GM12875 (cell line): ENCODE measurements at regions not wholly inside any gene's neighbourhood (a gene's known extent, or its start where the extent isn't known, plus 50 kb on each side); places are given as distances from the start of the nearest gene placed in this dataset.
"Not testable (repeated sequence)": the region's sequence is repeated elsewhere in the genome, so short reads cannot be mapped to it uniquely, and the experiment has no call there.

Experiments
- H3K4me3 ChIP-seq: one replicate; pipeline ENCODE4 v1.5.1; 2011; ENCODE audit warnings: low read depth, low read length, control low read depth
- TF ChIP-seq, protein P1 (sequence below): IDR thresholded peaks from 2 replicates; pipeline ENCODE4 v1.5.1; 2011; ENCODE audit warnings: low read depth, mild to moderate bottlenecking, control low read depth, inconsistent platforms, low read length, moderate library complexity, borderline replicate concordance; ENCODE audit not compliant: insufficient read depth

GRCh38 chr20:51945881-51946280 is 143.6 kb upstream of the SALL4 start:
- H3K4me3 ChIP-seq, result no peak overlapping the region
- TF ChIP-seq, protein P1, sequence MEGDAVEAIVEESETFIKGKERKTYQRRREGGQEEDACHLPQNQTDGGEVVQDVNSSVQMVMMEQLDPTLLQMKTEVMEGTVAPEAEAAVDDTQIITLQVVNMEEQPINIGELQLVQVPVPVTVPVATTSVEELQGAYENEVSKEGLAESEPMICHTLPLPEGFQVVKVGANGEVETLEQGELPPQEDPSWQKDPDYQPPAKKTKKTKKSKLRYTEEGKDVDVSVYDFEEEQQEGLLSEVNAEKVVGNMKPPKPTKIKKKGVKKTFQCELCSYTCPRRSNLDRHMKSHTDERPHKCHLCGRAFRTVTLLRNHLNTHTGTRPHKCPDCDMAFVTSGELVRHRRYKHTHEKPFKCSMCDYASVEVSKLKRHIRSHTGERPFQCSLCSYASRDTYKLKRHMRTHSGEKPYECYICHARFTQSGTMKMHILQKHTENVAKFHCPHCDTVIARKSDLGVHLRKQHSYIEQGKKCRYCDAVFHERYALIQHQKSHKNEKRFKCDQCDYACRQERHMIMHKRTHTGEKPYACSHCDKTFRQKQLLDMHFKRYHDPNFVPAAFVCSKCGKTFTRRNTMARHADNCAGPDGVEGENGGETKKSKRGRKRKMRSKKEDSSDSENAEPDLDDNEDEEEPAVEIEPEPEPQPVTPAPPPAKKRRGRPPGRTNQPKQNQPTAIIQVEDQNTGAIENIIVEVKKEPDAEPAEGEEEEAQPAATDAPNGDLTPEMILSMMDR, result no peak

DNA sequence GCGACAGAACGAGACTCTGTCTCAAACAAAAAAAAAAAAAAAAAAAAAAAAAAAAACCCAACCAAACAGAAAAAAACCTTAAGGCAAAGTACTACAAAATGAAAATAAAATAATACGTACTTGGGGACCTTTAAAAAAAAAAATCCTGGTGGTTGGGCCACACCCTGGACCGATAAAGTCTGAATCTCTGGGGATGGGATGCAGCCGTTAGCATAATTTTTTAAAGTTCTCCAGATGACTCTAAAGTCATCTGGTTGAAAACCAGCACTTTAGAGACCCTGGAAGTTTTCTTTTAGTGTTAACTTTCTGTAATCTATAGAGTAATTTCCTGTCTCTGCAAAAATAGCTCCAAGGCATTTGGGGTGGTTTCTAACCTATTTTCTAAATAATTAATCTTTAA is 142.9 kb upstream of the SALL4 start:
- no peak overlapping the region for H3K4me3 ChIP-seq
- TF ChIP-seq, protein P1, result no peak

DNA sequence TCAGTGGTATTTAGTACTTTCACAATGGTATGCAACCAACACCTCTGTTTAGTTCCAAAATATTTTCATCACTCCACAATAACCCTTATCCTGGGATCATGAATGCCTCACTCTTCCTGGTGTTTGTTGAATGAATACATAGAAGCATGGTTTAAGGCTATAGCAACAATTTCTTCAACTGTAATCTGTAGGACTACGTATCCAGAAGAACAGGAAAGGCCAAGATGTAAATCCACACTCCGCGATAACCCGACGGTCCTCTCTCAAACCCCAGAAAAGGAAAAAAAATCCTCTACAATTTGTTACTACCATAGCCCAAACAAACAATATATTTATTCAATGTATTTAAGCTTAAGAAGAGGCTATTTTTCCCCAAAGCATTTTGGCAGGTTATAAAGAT is 141.4 kb upstream of the SALL4 start:
- TF ChIP-seq, protein P1, result no peak
- H3K4me3 ChIP-seq, result no peak overlapping the region

GRCh38 chr20:51943326-51943725 is 141.0 kb upstream of the SALL4 start:
- not testable (repeated sequence) for H3K4me3 ChIP-seq

- TF ChIP-seq, protein P1, result no peak
- no peak overlapping the region for H3K4me3 ChIP-seq
Measured at GRCh38 chr20:51941503-51941902, 139.2 kb upstream of the SALL4 start.

GRCh38 chr20:51939259-51939585 is 136.9 kb upstream of the SALL4 start:
- TF ChIP-seq, protein P1, result no peak
- no peak overlapping the region for H3K4me3 ChIP-seq

GRCh38 chr20:51938559-51939258 is 136.4 kb upstream of the SALL4 start:
- no peak overlapping the region for H3K4me3 ChIP-seq
- TF ChIP-seq, protein P1, result no peak

- H3K4me3 ChIP-seq, result no peak overlapping the region
- TF ChIP-seq, protein P1, result no peak
Measured at GRCh38 chr20:51937779-51938178, 135.5 kb upstream of the SALL4 start.
